NCI-H1417 (cell line): ENCODE measurements at regions not wholly inside any gene's neighbourhood (a gene's known extent, or its start where the extent isn't known, plus 50 kb on each side); places are given as distances from the start of the nearest gene placed in this dataset.
"Not testable (repeated sequence)": the region's sequence is repeated elsewhere in the genome, so short reads cannot be mapped to it uniquely, and the experiment has no call there.

Experiments
- DNase-seq, 3 experiments: peaks; one replicate each; lab custom pipeline; 2025; lab: John Stamatoyannopoulos, UW

DNA sequence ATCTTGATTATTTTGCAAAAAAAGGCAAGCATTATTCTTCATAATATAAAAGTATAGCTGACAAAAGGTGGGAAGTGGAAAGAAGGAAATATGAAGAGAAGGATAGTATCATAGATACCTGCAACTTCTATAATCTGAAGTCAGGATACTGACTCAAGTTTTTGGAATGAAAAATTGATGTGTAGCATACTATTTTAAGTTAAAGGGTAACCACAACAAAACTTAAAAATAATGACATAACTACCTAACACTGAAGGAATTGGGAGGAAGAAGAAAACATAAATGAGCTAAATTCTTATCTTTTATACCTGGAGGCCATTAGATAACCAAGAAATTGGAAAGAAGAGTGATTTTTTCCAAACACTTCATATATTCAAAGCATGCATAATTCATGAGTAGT, 51.8 kb upstream of the TLE1 start:
- no peak for DNase-seq

DNA sequence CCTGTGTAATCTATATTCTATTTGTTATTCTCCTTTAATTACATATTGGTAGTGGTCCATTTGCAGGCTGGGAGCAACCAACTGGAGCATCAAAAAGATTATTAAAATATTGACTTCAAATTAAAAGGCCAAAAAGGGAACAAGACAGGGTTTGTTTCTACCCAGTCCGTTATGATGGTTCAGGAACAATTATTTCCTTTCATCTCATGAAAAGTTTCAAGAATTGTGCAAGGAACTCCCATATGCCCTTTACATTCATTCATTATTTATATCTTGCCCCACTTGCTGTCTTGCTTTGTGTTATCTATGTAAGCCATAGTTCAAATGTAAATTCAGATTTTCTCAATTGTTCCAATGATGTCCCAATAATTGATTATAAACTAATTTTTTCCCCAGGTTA, 58.7 kb upstream of the TLE1 start:
- no peak for DNase-seq

DNA sequence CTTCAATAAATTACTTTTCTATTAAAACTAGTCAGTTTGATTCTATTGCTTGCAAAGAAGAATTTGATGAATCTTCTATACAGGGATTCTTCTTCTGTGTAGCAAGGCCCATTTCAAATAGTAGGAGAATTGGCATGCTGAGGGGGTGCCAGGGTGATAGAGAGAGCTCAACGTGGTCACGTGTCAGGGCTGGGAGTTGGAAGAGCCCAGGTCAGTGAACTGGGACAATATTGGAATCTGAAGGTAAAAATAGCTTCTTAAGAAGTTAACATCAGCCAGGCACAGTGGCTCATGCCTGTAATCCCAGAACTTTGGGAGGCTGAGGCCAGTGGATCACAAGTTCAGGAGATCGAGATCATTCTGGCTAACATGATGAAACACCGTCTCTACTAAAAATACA, 64.1 kb upstream of the TLE1 start:
- DNase-seq = no peak

DNA sequence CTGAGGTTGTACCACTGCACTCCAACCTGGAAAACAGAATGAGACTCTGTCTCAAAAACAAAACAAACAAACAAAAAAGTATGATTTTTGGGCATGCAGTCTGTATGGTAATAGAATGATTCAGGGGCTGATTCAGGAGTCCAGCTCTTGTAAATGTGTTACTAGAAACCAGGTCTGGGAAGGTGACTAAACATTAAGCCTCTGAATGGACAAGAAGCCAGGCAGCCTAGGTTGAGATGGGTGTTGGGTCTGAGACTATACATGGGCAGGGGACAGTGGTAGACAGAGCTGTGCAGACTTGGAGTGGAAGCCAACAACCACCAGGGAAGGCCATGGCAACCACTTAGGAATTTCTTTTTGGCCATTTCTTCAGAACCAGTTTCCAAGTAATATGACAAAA, 64.9 kb upstream of the TLE1 start:
- no peak for DNase-seq

- DNase-seq = no peak
Measured at GRCh38 chr9:81755721-81756120, 66.4 kb upstream of the TLE1 start.

DNA sequence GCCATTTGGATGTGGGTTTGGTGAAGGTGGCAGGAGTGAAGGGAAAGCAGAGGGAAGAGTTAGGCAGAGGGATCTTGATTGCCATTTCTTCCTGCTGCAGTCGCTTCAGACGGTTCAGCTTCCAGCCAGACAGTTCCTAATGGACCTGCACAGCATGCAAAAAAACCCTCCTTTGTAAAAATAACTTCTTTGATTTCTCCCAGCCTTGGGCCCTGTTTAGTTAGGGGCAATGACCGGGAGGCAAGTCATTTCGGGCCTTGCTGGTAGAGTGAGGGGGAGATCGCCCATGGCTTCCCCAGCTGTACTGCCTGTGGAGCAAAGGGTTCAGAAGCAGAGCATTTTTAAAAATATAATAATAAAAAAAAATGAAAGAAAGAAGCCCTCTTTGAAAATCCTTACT, 67.2 kb upstream of the TLE1 start:
- no peak for DNase-seq

DNA sequence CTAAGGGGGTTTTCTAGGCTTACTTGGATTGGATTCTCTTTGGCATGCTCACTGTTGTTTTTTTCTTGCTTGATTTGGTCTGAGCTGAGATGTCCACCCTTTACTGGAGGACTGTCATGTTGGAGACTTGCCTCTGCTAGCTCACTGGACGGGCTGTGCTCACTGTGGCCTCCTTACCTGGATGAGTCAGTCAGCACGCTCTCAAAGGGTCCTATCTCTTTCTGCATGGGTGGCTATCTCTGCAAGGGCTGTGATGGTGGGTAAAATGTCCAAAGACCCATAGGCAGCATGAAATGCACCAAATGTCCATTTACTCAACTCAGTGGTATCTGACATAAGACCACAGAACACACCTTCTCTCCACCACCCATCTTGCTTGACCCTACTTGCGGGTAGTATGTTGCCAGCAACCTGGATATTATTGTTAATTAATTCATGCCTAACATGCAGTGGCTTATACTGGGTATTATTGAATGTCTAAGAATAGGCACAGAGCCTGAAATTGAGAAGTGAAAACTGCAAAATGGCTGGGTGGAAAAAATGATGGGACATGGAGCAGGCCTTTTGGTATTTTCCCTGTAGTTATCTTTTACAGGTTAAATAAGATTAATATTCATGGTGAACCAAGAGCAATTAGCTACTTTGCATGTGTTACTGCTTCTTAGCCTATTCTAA, 68.9 kb upstream of the TLE1 start:
- no peak for DNase-seq

- DNase-seq = no peak
Measured at GRCh38 chr9:81759680-81760215, 70.4 kb upstream of the TLE1 start.

DNA sequence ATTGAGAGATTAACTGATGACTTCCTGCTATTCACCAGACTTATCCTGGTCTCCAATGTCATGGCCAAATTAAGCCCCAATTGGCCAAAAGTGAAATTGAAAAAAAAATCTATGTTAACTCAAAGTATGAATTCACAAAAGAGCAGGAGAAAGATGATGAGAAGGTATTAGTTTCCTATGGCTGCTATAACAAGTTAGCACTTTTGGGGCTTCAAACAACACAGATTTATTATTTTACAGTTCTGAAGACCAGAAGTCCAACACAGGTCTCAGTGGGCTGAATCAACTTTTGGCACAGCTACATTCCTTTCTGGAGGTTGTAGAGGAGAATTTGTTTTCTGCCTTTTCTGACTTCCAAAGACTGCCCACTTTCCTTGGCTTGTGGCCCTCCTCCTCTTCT, 78.6 kb upstream of the TLE1 start:
- no peak for DNase-seq

DNA sequence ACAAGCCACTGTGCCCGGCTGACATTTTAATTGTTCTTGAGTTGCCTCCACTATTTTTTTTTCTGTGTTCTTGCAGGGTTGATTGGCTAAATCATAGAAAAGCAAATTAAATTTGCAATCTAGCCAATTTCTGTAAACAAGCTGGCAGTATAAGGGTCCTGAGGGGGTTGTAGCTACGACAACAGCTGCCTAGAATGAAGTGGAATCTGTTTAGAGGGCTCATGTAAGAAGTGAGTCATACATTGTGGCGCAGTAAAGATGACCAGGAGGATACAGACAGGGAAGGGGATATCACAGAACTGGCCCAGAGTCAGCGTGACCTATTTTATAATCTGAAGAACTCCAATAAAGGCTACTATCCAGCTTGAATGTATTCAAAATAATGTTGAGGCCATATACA, 82.2 kb upstream of the TLE1 start:
- no peak for DNase-seq

DNA sequence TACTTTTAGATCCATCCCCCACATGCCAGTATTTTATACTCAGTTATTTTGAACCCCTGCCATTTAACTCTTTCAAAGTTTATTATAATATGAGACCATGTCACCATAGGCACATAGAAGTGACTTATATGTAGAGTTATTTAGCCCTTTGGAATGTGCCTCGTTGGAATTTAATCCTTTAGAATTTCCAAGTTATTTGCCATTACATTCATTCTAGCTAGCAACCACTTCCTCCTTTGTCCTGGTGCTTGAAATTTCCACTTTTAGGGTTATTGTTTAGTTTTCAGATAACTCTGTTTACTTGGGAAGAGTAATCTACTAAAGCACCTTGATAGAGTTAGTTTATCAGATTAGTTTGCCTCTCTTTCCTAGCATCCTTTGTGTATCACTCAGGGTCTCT, 82.8 kb upstream of the TLE1 start:
- no peak for DNase-seq

DNA sequence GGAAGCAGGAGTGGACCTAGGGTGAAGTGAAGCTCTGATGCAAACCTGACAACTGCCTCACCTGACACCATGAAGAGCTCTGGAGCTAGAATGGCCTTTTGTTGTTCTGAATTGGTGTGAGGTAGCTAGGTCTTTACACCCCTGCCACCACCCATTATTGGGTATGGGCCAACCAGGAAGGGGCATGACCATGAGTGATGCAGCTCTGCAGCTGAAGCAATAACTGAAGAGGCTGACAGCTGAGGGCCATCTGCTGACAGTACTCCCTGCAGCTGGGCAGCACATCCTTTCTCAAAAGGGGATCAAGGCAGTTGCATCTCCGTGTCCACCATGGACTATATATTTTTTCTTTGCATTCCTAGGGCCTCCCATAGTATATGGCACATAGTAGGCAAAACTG, 87.0 kb upstream of the TLE1 start:
- DNase-seq = peak in 1 of 3 experiments; percentile 11

DNA sequence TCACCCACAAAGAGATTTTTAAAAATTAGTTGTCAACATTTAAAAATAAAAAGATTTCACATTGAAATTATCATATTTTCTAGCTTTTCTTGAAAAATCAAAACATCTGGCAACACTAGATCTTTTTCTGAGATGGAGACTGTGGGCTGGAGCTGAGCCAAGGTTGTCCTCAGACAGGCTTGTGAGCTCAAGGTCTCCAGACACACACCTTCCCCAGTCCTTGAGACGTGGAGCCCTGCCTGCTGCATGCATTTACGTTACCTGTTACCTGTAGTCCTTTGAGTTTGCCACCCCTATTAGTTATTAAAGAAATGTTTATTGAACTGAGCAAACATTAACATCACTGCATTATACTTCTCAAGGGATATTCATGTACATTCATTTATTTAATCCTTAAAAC, 87.5 kb upstream of the TLE1 start:
- no peak for DNase-seq

GRCh38 chr9:81777482-81777881, 88.1 kb upstream of the TLE1 start:
- no peak for DNase-seq

DNA sequence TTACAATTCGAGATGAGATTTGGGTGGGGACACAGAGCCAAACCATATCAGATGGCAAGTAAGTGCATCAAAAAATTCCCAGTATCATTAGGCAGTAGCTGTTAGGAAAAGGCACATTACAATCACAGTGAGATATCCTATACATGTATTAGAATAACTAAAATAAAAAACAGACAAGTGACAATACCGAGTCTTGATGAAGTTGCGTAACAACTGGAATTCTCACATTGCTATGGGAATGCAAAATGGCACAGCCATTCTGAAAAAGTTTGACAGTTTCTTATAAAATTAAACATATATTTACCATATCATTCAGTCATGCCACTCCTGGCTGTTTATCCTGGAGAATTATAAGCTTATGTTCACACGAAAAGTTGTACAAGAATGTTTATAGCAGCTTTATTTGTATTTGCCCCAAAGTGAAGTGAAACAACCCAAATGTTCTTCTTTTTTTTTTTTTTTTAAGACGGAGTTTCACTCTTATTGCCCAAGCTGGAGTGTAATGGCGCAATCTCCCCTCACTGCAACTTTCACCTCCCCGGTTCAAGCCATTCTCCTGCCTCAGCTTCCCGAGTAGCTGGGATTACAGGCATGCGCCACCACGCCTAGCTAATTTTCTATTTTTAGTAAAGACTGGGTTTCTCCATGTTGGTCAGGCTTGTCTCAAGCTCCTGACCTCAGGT, 93.1 kb upstream of the TLE1 start:
- no peak for DNase-seq

GRCh38 chr9:81787747-81788632, 98.6 kb upstream of the TLE1 start:
- DNase-seq = no peak

DNA sequence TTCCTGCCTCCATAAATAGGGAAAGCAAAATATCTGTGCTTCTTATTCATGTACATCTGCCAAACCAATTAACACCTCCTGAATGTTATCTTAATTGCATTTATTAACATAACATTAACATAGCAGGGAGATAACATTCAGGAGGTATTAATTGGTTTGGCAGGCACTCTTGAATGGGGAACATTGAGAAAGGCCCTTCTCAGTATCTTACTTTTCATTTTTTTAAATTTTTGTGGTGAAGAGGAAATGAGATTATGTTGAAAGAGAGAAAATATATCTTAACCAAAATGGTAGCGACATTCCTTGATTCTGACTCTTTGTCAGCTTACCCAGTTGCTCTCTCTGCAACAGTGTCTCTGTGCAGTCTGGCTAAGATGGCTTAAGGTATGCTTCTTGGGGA, 100.4 kb upstream of the TLE1 start:
- DNase-seq = no peak

DNA sequence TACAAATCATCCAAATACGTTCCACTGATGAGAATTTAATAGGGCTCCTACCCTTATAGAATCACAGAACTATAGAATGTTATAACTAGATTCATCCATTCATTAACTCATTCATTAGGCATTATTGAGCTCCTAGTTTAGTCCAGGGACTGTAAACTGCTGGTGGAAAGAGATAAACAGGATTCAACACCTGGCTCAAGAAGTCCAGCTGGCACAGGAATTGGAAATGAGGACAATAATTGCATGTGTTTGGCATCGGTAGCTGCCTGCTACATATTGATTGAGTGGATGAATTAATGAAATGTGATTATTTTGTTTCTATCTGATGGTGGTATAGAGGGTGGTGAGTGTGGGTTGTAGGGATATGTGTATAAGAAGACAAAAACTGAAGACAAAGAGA, 100.8 kb upstream of the TLE1 start:
- DNase-seq = no peak

- no peak for DNase-seq
Measured at GRCh38 chr9:81791076-81791475, 101.7 kb upstream of the TLE1 start.

DNA sequence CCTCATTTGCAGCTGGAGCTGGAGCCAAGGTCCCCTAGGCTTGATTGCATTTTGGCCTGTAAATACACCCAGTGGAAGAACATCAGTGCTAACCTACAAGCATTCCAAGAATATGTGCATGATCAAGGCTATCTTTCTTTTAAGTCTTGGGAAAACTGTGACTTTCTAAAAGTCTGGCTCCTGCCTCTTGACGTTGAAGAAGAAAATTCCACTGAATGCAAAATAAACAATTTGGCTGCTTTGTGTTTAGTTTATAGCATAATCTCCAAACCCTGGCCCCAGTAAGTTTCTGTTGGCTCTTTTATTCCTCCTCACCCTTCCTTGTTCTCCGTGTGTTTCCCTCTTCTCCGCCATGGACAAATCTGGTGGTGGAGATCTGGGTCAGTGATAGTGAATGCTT, 109.3 kb upstream of the TLE1 start:
- no peak for DNase-seq

DNA sequence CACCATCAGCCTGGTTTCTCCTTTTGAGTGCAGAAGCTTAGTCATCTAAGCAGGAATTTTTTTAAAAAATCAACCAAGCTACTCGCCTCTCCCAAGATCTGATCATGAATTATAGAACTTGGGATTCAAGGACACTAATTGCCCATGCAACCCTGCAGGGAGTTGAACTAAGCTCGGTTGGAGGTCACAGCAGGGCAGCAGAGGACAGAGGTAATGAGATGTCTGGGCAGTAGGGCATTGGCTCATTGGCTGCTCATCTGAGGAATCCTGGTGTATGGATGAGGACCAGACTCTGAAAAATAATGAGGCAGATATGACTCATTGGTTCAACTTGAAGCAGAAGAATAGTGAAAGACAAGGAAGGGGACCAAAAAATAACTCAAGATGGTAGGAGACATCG, 111.8 kb upstream of the TLE1 start:
- DNase-seq = peak in 2 of 3 experiments; percentile 57 to 80

GRCh38 chr9:81804306-81804705, 115.0 kb upstream of the TLE1 start:
- no peak for DNase-seq

DNA sequence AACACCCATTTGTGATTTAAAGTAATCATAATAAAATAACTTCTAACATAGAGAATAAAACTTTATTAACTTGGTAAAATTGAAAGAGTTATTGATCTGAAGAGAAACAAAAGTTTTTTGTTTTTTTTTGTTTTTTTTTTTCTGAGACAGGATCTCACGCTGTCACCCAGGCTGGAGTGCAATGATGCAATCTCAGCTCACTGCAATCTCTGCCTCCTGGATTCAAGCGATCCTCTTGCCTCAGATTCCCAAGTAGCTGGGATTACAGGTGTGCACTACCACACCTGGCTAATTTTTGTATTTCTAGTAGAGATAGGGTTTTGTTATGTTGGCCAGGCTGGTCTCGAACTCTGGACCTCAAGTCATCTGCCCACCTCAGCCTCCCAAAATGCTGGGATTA, 116.5 kb upstream of the SPATA31D4 start:
- DNase-seq = not testable (repeated sequence)
